CD4-positive, alpha-beta memory T cell (primary cell): ENCODE measurements at regions not wholly inside any gene's neighbourhood (a gene's known extent, or its start where the extent isn't known, plus 50 kb on each side); places are given as distances from the start of the nearest gene placed in this dataset.
"Not testable (repeated sequence)": the region's sequence is repeated elsewhere in the genome, so short reads cannot be mapped to it uniquely, and the experiment has no call there.

Experiments
- CTCF ChIA-PET: fragments of 350-600 bp; sonication (Branson Sonifier 250); formaldehyde crosslinking; loops from one replicate; lab custom pipeline; 2021; ENCODE audit warnings: inconsistent platforms; ENCODE audit not compliant: partially characterized antibody; lab: Charles Lee
- POLR2A ChIA-PET: fragments of 350-600 bp; sonication (Branson Sonifier 250); formaldehyde crosslinking; loops from one replicate; lab custom pipeline; 2021; ENCODE audit not compliant: partially characterized antibody; lab: Charles Lee
- DNase-seq, 5 donors: peaks; one replicate each; pipeline versions ENCODE4 v3.0.0 to v3.0.0-alpha.2; 2020 to 2022; ENCODE audit warnings: mixed read lengths in 1 of 5
- H3K27ac ChIP-seq: one replicate; pipeline ENCODE4 v1.7.0; 2013; ENCODE audit warnings: low read depth, low read length
- H3K27me3 ChIP-seq: 2 replicates; pipeline ENCODE4 v1.7.0; 2013; ENCODE audit warnings: mild to moderate bottlenecking, low read length, moderate library complexity; ENCODE audit not compliant: insufficient read depth
- H3K36me3 ChIP-seq: 2 replicates; pipeline ENCODE4 v1.7.0; 2013; ENCODE audit warnings: mild to moderate bottlenecking, low read length, moderate library complexity; ENCODE audit not compliant: insufficient read depth
- H3K4me1 ChIP-seq: 2 replicates; pipeline ENCODE4 v1.7.0; 2013; ENCODE audit warnings: mild to moderate bottlenecking, low read length, moderate library complexity; ENCODE audit not compliant: insufficient read depth
- H3K4me3 ChIP-seq, 2 donors: one replicate each; pipeline ENCODE4 v1.7.0; 2013; ENCODE audit warnings: low read length in 2 of 2, mild to moderate bottlenecking in 1 of 2
- H3K9me3 ChIP-seq, 2 donors: one replicate each; pipeline ENCODE4 v1.7.0; 2013; ENCODE audit warnings: low read length in 2 of 2, control low read depth in 1 of 2; ENCODE audit not compliant: control insufficient read depth in 1 of 2
- H3K27ac Mint-ChIP-seq, 7 donors: one replicate each; pipeline ENCODE4 v1.8.0; 2020 to 2021; ENCODE audit warnings: mixed read lengths in 7 of 7, mild to moderate bottlenecking in 6 of 7, inconsistent platforms in 3 of 7, moderate library complexity in 3 of 7
- H3K27me3 Mint-ChIP-seq, 2 donors: one replicate each; pipeline ENCODE4 v1.8.0; 2020 to 2021; ENCODE audit warnings: mixed read lengths in 2 of 2
- H3K36me3 Mint-ChIP-seq, 2 donors: one replicate each; pipeline ENCODE4 v1.8.0; 2020 to 2021; ENCODE audit warnings: mixed read lengths in 2 of 2, inconsistent platforms in 1 of 2, mild to moderate bottlenecking in 1 of 2
- H3K4me1 Mint-ChIP-seq, 4 donors: one replicate each; pipeline ENCODE4 v1.8.0; 2020 to 2021; ENCODE audit warnings: mixed read lengths in 4 of 4, mild to moderate bottlenecking in 1 of 4
- H3K4me3 Mint-ChIP-seq, 8 donors: one replicate each; pipeline ENCODE4 v1.8.0; 2020 to 2021; ENCODE audit warnings: mixed read lengths in 8 of 8, mild to moderate bottlenecking in 7 of 8, moderate library complexity in 6 of 8, inconsistent platforms in 3 of 8
- H3K9me3 Mint-ChIP-seq, 8 donors: one replicate each; pipeline ENCODE4 v1.8.0; 2020 to 2021; ENCODE audit warnings: mixed read lengths in 8 of 8, mild to moderate bottlenecking in 5 of 8, inconsistent platforms in 3 of 8, moderate library complexity in 1 of 8
- intact Hi-C: fragments of 100-400 bp; cut with micrococcal nuclease; formaldehyde crosslinking; loops from one replicate; pipeline ENCODE4 v1.15.1; 2023

- DNase-seq = peak in 4 of 5 donors; percentile 16 to 44 (median 38)
- no peaks in the 10 kb centered on the region for H3K27me3 Mint-ChIP-seq
- H3K36me3 Mint-ChIP-seq = no peaks in the 10 kb centered on the region
- H3K4me1 Mint-ChIP-seq = peaks cover 5 to 17% (median 15%) of the 10 kb centered on the region in 4 donors
- H3K4me3 ChIP-seq = no peak overlapping the region
- peak overlapping the region; percentile 12 to 76 (median 47) for H3K27ac Mint-ChIP-seq
- H3K9me3 ChIP-seq = no peaks in the 10 kb centered on the region
- CTCF ChIA-PET = no interaction called here
- intact Hi-C loops = no loop called here
- no peak overlapping the region for H3K27ac ChIP-seq
- H3K4me1 ChIP-seq = peaks cover 10% of the 10 kb centered on the region
- H3K27me3 ChIP-seq = no peaks in the 10 kb centered on the region
- POLR2A ChIA-PET = interaction anchor here (0.7 kb wide), 1 partner anchor 386 kb away, joined by 3 read pairs; no protein-coding TSS in a partner anchor
- H3K9me3 Mint-ChIP-seq = peaks cover 0 to 14% (median 8%) of the 10 kb centered on the region in 8 donors
- H3K4me3 Mint-ChIP-seq = peak overlapping the region in 6 of 8 donors; percentile 11 to 41 (median 18)
- no peaks in the 10 kb centered on the region for H3K36me3 ChIP-seq
Measured at GRCh38 chr7:89607792-89608191, 546.5 kb upstream of the STEAP1 start.

GRCh38 chr7:89616829-89617228, 537.4 kb upstream of the STEAP1 start:
- H3K36me3 ChIP-seq, H3K9me3 ChIP-seq, H3K9me3 Mint-ChIP-seq, intact Hi-C loops, H3K4me3 Mint-ChIP-seq, H3K4me1 Mint-ChIP-seq, H3K27me3 ChIP-seq, POLR2A ChIA-PET, DNase-seq, H3K27ac ChIP-seq, H3K36me3 Mint-ChIP-seq, CTCF ChIA-PET, H3K27ac Mint-ChIP-seq, H3K27me3 Mint-ChIP-seq, H3K4me1 ChIP-seq, H3K4me3 ChIP-seq: not testable (repeated sequence)

- intact Hi-C loops = no loop called here
- Histone ChIP-seq H3K4me3 (no peak overlapping the region), H3K27ac (no peak overlapping the region), H3K4me1 (no peaks in the 10 kb centered on the region), H3K36me3 (no peaks in the 10 kb centered on the region), H3K27me3 (no peaks in the 10 kb centered on the region), H3K9me3 (no peaks in the 10 kb centered on the region)
- ChIA-PET POLR2A (no interaction called here), CTCF (no interaction called here)
- no peaks in the 10 kb centered on the region for H3K36me3 Mint-ChIP-seq
- peaks cover 0 to 8% (median 2%) of the 10 kb centered on the region in 8 donors for H3K9me3 Mint-ChIP-seq
- no peaks in the 10 kb centered on the region for H3K27me3 Mint-ChIP-seq
- no peak overlapping the region for H3K27ac Mint-ChIP-seq
- H3K4me1 Mint-ChIP-seq = peaks cover 9 to 19% (median 13%) of the 10 kb centered on the region in 4 donors
- DNase-seq = no peak
- H3K4me3 Mint-ChIP-seq = no peak overlapping the region
Measured at GRCh38 chr7:89618274-89618673, 536.0 kb upstream of the STEAP1 start.

GRCh38 chr7:89621925-89622641, 532.2 kb upstream of the STEAP1 start:
- H3K4me3 ChIP-seq = no peak overlapping the region
- Mint-ChIP-seq H3K27ac (no peak overlapping the region), H3K4me3 (peak overlapping the region in 1 of 8 donors; percentile 24), H3K9me3 (peaks cover 0 to 11% (median 7%) of the 10 kb centered on the region in 8 donors), H3K36me3 (no peaks in the 10 kb centered on the region), H3K27me3 (no peaks in the 10 kb centered on the region), H3K4me1 (peaks cover 9 to 19% (median 13%) of the 10 kb centered on the region in 4 donors)
- DNase-seq = no peak
- ChIA-PET POLR2A (no interaction called here), CTCF (interaction anchor here (0.6 to 1.4 kb wide), 8 partner anchors 10 to 832 kb away, joined by 3 to 10 read pairs (median 3); no protein-coding TSS in a partner anchor)
- no peaks in the 10 kb centered on the region for H3K27me3 ChIP-seq
- H3K4me1 ChIP-seq = no peaks in the 10 kb centered on the region
- no peaks in the 10 kb centered on the region for H3K36me3 ChIP-seq
- intact Hi-C loops = loop anchor here (5.0 to 10.0 kb wide), 2 partner anchors 657 to 1380 kb away; no protein-coding TSS in a partner anchor
- no peak overlapping the region for H3K27ac ChIP-seq
- H3K9me3 ChIP-seq = no peaks in the 10 kb centered on the region

GRCh38 chr7:89623018-89623672, 531.1 kb upstream of the STEAP1 start:
- H3K9me3 ChIP-seq = no peaks in the 10 kb centered on the region
- CTCF ChIA-PET = interaction anchor here (0.6 to 1.4 kb wide), 11 partner anchors 11 to 837 kb away, joined by 3 to 10 read pairs (median 3); no protein-coding TSS in a partner anchor
- peaks cover 0 to 11% (median 7%) of the 10 kb centered on the region in 8 donors for H3K9me3 Mint-ChIP-seq
- intact Hi-C loops = loop anchor here (5.0 to 10.0 kb wide), 2 partner anchors 658 to 1381 kb away; no protein-coding TSS in a partner anchor
- DNase-seq = peak in 2 of 5 donors; percentile 22 to 31
- H3K27me3 ChIP-seq = no peaks in the 10 kb centered on the region
- H3K4me1 Mint-ChIP-seq = peaks cover 9 to 19% (median 13%) of the 10 kb centered on the region in 4 donors
- peak overlapping the region in 2 of 7 donors; percentile 37 to 42 for H3K27ac Mint-ChIP-seq
- no peak overlapping the region for H3K27ac ChIP-seq
- no peak overlapping the region for H3K4me3 ChIP-seq
- POLR2A ChIA-PET = no interaction called here
- no peaks in the 10 kb centered on the region for H3K27me3 Mint-ChIP-seq
- H3K4me3 Mint-ChIP-seq = peak overlapping the region in 4 of 8 donors; percentile 40 to 72 (median 59)
- no peaks in the 10 kb centered on the region for H3K4me1 ChIP-seq
- no peaks in the 10 kb centered on the region for H3K36me3 ChIP-seq
- no peaks in the 10 kb centered on the region for H3K36me3 Mint-ChIP-seq

GRCh38 chr7:89624155-89624554, 530.1 kb upstream of the STEAP1 start:
- CTCF ChIA-PET, H3K9me3 ChIP-seq: not testable (repeated sequence)
- intact Hi-C loops = loop anchor here (5.0 to 10.0 kb wide), 2 partner anchors 659 to 1382 kb away; no protein-coding TSS in a partner anchor

GRCh38 chr7:89648509-89648908, 505.8 kb upstream of the STEAP1 start:
- H3K4me1 ChIP-seq = no peaks in the 10 kb centered on the region
- no peaks in the 10 kb centered on the region for H3K27me3 ChIP-seq
- no peaks in the 10 kb centered on the region for H3K9me3 ChIP-seq
- intact Hi-C loops = no loop called here
- H3K27me3 Mint-ChIP-seq = peaks cover 0 to 1% of the 10 kb centered on the region in 2 donors
- ChIA-PET CTCF (no interaction called here), POLR2A (no interaction called here)
- DNase-seq = no peak
- no peaks in the 10 kb centered on the region for H3K36me3 Mint-ChIP-seq
- H3K36me3 ChIP-seq = no peaks in the 10 kb centered on the region
- no peaks in the 10 kb centered on the region for H3K4me1 Mint-ChIP-seq
- H3K27ac ChIP-seq = no peak overlapping the region
- no peak overlapping the region for H3K4me3 Mint-ChIP-seq
- no peak overlapping the region for H3K27ac Mint-ChIP-seq
- H3K4me3 ChIP-seq = no peak overlapping the region
- peaks cover 0 to 6% (median 1%) of the 10 kb centered on the region in 8 donors for H3K9me3 Mint-ChIP-seq

More at GRCh38 chr7:89624155-89624554, 530.1 kb upstream of the STEAP1 start:
- DNase-seq, H3K36me3 ChIP-seq, H3K27me3 Mint-ChIP-seq, H3K36me3 Mint-ChIP-seq, H3K27me3 ChIP-seq, POLR2A ChIA-PET, H3K27ac ChIP-seq, H3K4me1 ChIP-seq, H3K27ac Mint-ChIP-seq, H3K4me3 ChIP-seq: not testable (repeated sequence)
- H3K9me3 Mint-ChIP-seq = peaks cover 0 to 11% (median 7%) of the 10 kb centered on the region in 8 donors
- H3K4me3 Mint-ChIP-seq = peak overlapping the region in 2 of 8 donors; percentile 2 to 9
- peaks cover 7 to 19% (median 13%) of the 10 kb centered on the region in 4 donors for H3K4me1 Mint-ChIP-seq
